H1 (cell line): ENCODE measurements at regions not wholly inside any gene's neighbourhood (a gene's known extent, or its start where the extent isn't known, plus 50 kb on each side); places are given as distances from the start of the nearest gene placed in this dataset.

Experiments used
- CTCF ChIA-PET: fragments of 300-600 bp; sonication (Branson Sonifier 250); formaldehyde crosslinking; loops from one replicate; lab custom pipeline; 2021; ENCODE audit not compliant: partially characterized antibody; lab: Charles Lee
- POLR2A ChIA-PET: fragments of 300-600 bp; sonication (Branson Sonifier 250); formaldehyde crosslinking; loops from one replicate; lab custom pipeline; 2021; ENCODE audit warnings: inconsistent platforms; ENCODE audit not compliant: partially characterized antibody; lab: Charles Lee
- DNase-seq, 2 experiments: peaks; one replicate each; pipeline versions ENCODE4 v3.0.0 to v3.0.0-alpha.2; 2010 to 2022; ENCODE audit warnings: low spot score in 2 of 2, low read depth in 1 of 2, mixed read lengths in 1 of 2
- FAIRE-seq: peaks from 2 replicates; lab custom pipeline; 2011; peaks lifted over from hg19 to GRCh38; lab: Jason Lieb, UNC
- H2AFZ ChIP-seq: 2 replicates; pipeline ENCODE4 v1.8.1; 2012; ENCODE audit warnings: low read length, inconsistent platforms
- H2AK5ac ChIP-seq: 2 replicates; pipeline ENCODE4 v1.6.1; 2013; ENCODE audit warnings: low read depth, low read length
- H2BK120ac ChIP-seq: replicated peaks from 2 replicates; pipeline ENCODE3; 2013; ENCODE audit warnings: low read depth, low read length, inconsistent platforms
- H2BK12ac ChIP-seq: 2 replicates; pipeline ENCODE4 v1.6.1; 2013; ENCODE audit warnings: low read depth, low read length
- H2BK15ac ChIP-seq: 2 replicates; pipeline ENCODE4 v1.6.1; 2013; ENCODE audit warnings: low read length
- H2BK20ac ChIP-seq: 2 replicates; pipeline ENCODE4 v1.6.1; 2013; ENCODE audit warnings: low read length
- H2BK5ac ChIP-seq: 2 replicates; pipeline ENCODE4 v1.6.1; 2013; ENCODE audit warnings: low read depth, low read length
- H3K14ac ChIP-seq: 2 replicates; pipeline ENCODE4 v1.6.1; 2013; ENCODE audit warnings: inconsistent platforms; ENCODE audit not compliant: insufficient read length
- H3K18ac ChIP-seq: 2 replicates; pipeline ENCODE4 v1.6.1; 2013; ENCODE audit warnings: low read length; ENCODE audit errors: extremely low read depth
- H3K23ac ChIP-seq: 2 replicates; pipeline ENCODE4 v1.6.1; 2013; ENCODE audit warnings: inconsistent platforms; ENCODE audit not compliant: insufficient read length
- H3K23me2 ChIP-seq: 2 replicates; pipeline ENCODE4 v1.6.1; 2013; ENCODE audit warnings: low read depth, low read length
- H3K27ac ChIP-seq: 2 replicates; pipeline ENCODE4 v1.6.1; 2011; ENCODE audit warnings: low read depth, low read length, inconsistent platforms
- H3K27me3 ChIP-seq, 4 experiments: replicated peaks in 1 of 4; 1 replicate in 1 of 4; 2 replicates in 3 of 4; pipeline versions ENCODE4 v1.6.1 to v1.8.1; 2011 to 2013; ENCODE audit warnings: low read length in 3 of 4, mild to moderate bottlenecking in 3 of 4, inconsistent platforms in 2 of 4, mixed read lengths in 2 of 4, moderate library complexity in 1 of 4; ENCODE audit not compliant: control insufficient read depth in 3 of 4, insufficient read depth in 3 of 4; ENCODE audit errors: extremely low read depth in 1 of 4
- H3K36me3 ChIP-seq, 4 experiments: 2 replicates each; pipeline versions ENCODE4 v1.6.1 to v1.8.1; 2011 to 2013; ENCODE audit warnings: mild to moderate bottlenecking in 4 of 4, low read length in 3 of 4, moderate library complexity in 2 of 4, control low read depth in 1 of 4, inconsistent platforms in 1 of 4; ENCODE audit not compliant: insufficient read depth in 4 of 4, control insufficient read depth in 2 of 4
- H3K4ac ChIP-seq: replicated peaks from 2 replicates; pipeline ENCODE3; 2013; ENCODE audit warnings: low read length, low read depth, mixed read lengths, inconsistent platforms; ENCODE audit not compliant: insufficient read length
- H3K4me1 ChIP-seq, 4 experiments: replicated peaks in 1 of 4; 1 replicate in 1 of 4; 2 replicates in 3 of 4; pipeline versions ENCODE4 v1.6.1 to v1.8.1; 2011 to 2013; ENCODE audit warnings: low read length in 3 of 4, inconsistent platforms in 2 of 4, mixed read lengths in 1 of 4; ENCODE audit not compliant: insufficient read depth in 4 of 4, control insufficient read depth in 3 of 4
- H3K4me2 ChIP-seq, 2 experiments: 2 replicates each; pipeline versions ENCODE4 v1.6.1 to v1.8.1; 2011 to 2013; ENCODE audit warnings: low read depth in 2 of 2, low read length in 2 of 2, control low read depth in 1 of 2, inconsistent platforms in 1 of 2, mild to moderate bottlenecking in 1 of 2; ENCODE audit not compliant: insufficient read depth in 1 of 2
- H3K4me3 ChIP-seq, 4 experiments: fragments of 200-600, 300-600 bp in 1 of 4; sonication (generic), shearing (Covaris generic), sonication (Bioruptor Twin) in 1 of 4; 2 replicates each; pipeline versions ENCODE4 v1.5.1 to v1.8.1; 2011 to 2016; ENCODE audit warnings: low read length in 4 of 4, low read depth in 3 of 4, control low read depth in 2 of 4, inconsistent platforms in 2 of 4, mild to moderate bottlenecking in 2 of 4, mixed read lengths in 1 of 4, moderate library complexity in 1 of 4; ENCODE audit not compliant: insufficient read depth in 2 of 4; ENCODE audit errors: extremely low read depth in 1 of 4
- H3K56ac ChIP-seq: replicated peaks from 2 replicates; pipeline ENCODE3; 2013; ENCODE audit warnings: low read depth, mild to moderate bottlenecking, mixed read lengths, low read length, inconsistent platforms; ENCODE audit not compliant: insufficient read length
- H3K79me1 ChIP-seq: 2 replicates; pipeline ENCODE4 v1.6.1; 2013; ENCODE audit warnings: low read depth, low read length, control low read depth
- H3K79me2 ChIP-seq, 2 experiments: 2 replicates each; pipeline versions ENCODE4 v1.6.1 to v1.8.1; 2012 to 2013; ENCODE audit warnings: low read length in 2 of 2, mild to moderate bottlenecking in 2 of 2, inconsistent platforms in 1 of 2; ENCODE audit not compliant: insufficient read depth in 2 of 2, control insufficient read depth in 1 of 2
- H3K9ac ChIP-seq, 4 experiments: replicated peaks in 1 of 4; 1 replicate in 1 of 4; 2 replicates in 3 of 4; pipeline versions ENCODE4 v1.6.1 to v1.8.1; 2011 to 2013; ENCODE audit warnings: low read depth in 3 of 4, low read length in 3 of 4, control low read depth in 2 of 4, mild to moderate bottlenecking in 2 of 4, moderate library complexity in 2 of 4, inconsistent platforms in 1 of 4; ENCODE audit errors: extremely low read depth in 1 of 4
- H3K9me3 ChIP-seq, 2 experiments: 2 replicates each; pipeline versions ENCODE4 v1.6.1 to v1.8.1; 2012 to 2013; ENCODE audit warnings: mild to moderate bottlenecking in 2 of 2, moderate library complexity in 2 of 2, control low read depth in 1 of 2, inconsistent platforms in 1 of 2, low read depth in 1 of 2, low read length in 1 of 2, mixed read lengths in 1 of 2; ENCODE audit not compliant: insufficient read depth in 2 of 2
- H4K20me1 ChIP-seq, 2 experiments: replicated peaks in 1 of 2; 2 replicates each; pipeline versions ENCODE3 to v1.8.1; 2011 to 2013; ENCODE audit warnings: inconsistent platforms in 2 of 2, low read length in 2 of 2, mild to moderate bottlenecking in 1 of 2; ENCODE audit not compliant: insufficient read depth in 2 of 2, control insufficient read depth in 1 of 2
- H4K5ac ChIP-seq: 2 replicates; pipeline ENCODE4 v1.6.1; 2013; ENCODE audit warnings: low read length, low read depth, mixed read lengths, inconsistent platforms; ENCODE audit not compliant: insufficient read length
- H4K8ac ChIP-seq: 2 replicates; pipeline ENCODE4 v1.8.0; 2013; ENCODE audit warnings: mild to moderate bottlenecking, moderate library complexity, low read length, inconsistent platforms; ENCODE audit not compliant: insufficient read depth; ENCODE audit errors: extremely low read depth
- H4K91ac ChIP-seq: replicated peaks from 2 replicates; pipeline ENCODE3; 2013; ENCODE audit warnings: low read length, mixed read lengths, inconsistent platforms; ENCODE audit not compliant: insufficient read length
- CBX5 ChIP-seq: fragments of 300-800, 300-1000 bp; sonication (generic); IDR thresholded peaks from 2 replicates; pipeline ENCODE4 v1.7.1; 2016; ENCODE audit warnings: antibody characterized with exemption, low read length, low read depth
- CEBPB ChIP-seq: IDR thresholded peaks from 2 replicates; pipeline ENCODE4 v1.6.1; 2012; ENCODE audit warnings: low read depth, low read length
- CHD2 ChIP-seq: IDR thresholded peaks from 2 replicates; pipeline ENCODE4 v1.6.1; 2012; ENCODE audit warnings: low read length, improper control_type of control experiment
- GTF2F1 ChIP-seq: IDR thresholded peaks from 2 replicates; pipeline ENCODE4 v1.6.1; 2012; ENCODE audit warnings: low read depth, low read length, improper control_type of control experiment, borderline replicate concordance
- JUN ChIP-seq: IDR thresholded peaks from 2 replicates; pipeline ENCODE4 v1.6.1; 2011; ENCODE audit warnings: low read depth, mild to moderate bottlenecking, improper control_type of control experiment, low read length
- KDM4A ChIP-seq: IDR thresholded peaks from one replicate; pipeline ENCODE4 v1.7.1; 2012; ENCODE audit warnings: low read depth, mild to moderate bottlenecking, moderate library complexity, low read length, inconsistent platforms; ENCODE audit not compliant: severe bottlenecking
- PHF8 ChIP-seq: fragments of 200-600 bp; sonication (generic); conservative IDR thresholded peaks from 2 replicates; pipeline ENCODE4 v1.7.1; 2012; ENCODE audit warnings: low read depth, mild to moderate bottlenecking, inconsistent platforms, low read length, moderate library complexity
- POLR2A ChIP-seq, 2 experiments: IDR thresholded peaks; 1 replicate in 1 of 2; 2 replicates in 1 of 2; pipeline ENCODE4 v1.6.1; 2011; ENCODE audit warnings: low read depth in 2 of 2, low read length in 2 of 2, mild to moderate bottlenecking in 2 of 2; ENCODE audit errors: control extremely low read depth in 1 of 2
- POLR2AphosphoS5 ChIP-seq: IDR thresholded peaks from 2 replicates; pipeline ENCODE4 v1.6.1; 2011; ENCODE audit warnings: low read depth, low read length
- RFX5 ChIP-seq: IDR thresholded peaks from 2 replicates; pipeline ENCODE4 v1.6.1; 2011; ENCODE audit warnings: low read depth, low read length, improper control_type of control experiment, borderline replicate concordance
- RNF2 ChIP-seq: fragments of 200-900, 300-1000 bp; sonication (generic); IDR thresholded peaks from 2 replicates; pipeline ENCODE4 v1.7.1; 2016; ENCODE audit warnings: borderline replicate concordance, low read depth, mild to moderate bottlenecking, antibody characterized with exemption, low read length; ENCODE audit not compliant: poor library complexity, severe bottlenecking; ENCODE audit errors: missing control alignments
- SAP30 ChIP-seq: fragments of 300-600 bp; sonication (generic); IDR thresholded peaks from 2 replicates; pipeline ENCODE4 v1.7.1; 2012; ENCODE audit warnings: low read length, moderate library complexity, mild to moderate bottlenecking, inconsistent platforms; ENCODE audit not compliant: insufficient read depth, insufficient replicate concordance
- SRF ChIP-seq: IDR thresholded peaks from 2 replicates; pipeline ENCODE4 v1.6.1; 2011; ENCODE audit warnings: mild to moderate bottlenecking, low read depth, low read length, moderate library complexity
- TAF1 ChIP-seq: IDR thresholded peaks from 2 replicates; pipeline ENCODE4 v1.6.1; 2011; ENCODE audit warnings: mild to moderate bottlenecking, low read depth, low read length
- TCF12 ChIP-seq: IDR thresholded peaks from 2 replicates; pipeline ENCODE4 v1.6.1; 2011; ENCODE audit warnings: low read depth, mild to moderate bottlenecking, low read length
- WGBS, 2 experiments: shearing (Covaris generic) in 1 of 2; methylation state at CpG; one replicate each; pipeline versions ENCODE4 v1.1.6 to v1.1.7; 2013 to 2015; ENCODE audit warnings: low lambda C conversion rate in 2 of 2, mixed read lengths in 2 of 2, inconsistent platforms in 1 of 2, low coverage in 1 of 2, missing lambda C conversion rate in 1 of 2; ENCODE audit not compliant: insufficient replicate concordance in 2 of 2, insufficient coverage in 1 of 2, insufficient read length in 1 of 2; ENCODE audit errors: extremely low coverage in 1 of 2, missing lambda C conversion rate in 1 of 2; 5-methylcytosine and 5-hydroxymethylcytosine counted together

GRCh38 chr6:2404211-2404929 is 159.0 kb upstream of the GMDS start:
- Histone ChIP-seq H3K36me3 (no peaks in the 10 kb centered on the region), H3K27ac (no peak overlapping the region), H3K4me3 (no peak overlapping the region), H3K14ac (no peak overlapping the region), H3K79me1 (no peaks in the 10 kb centered on the region), H2BK20ac (no peak overlapping the region), H3K9ac (no peak overlapping the region), H4K8ac (no peak overlapping the region), H2BK15ac (no peak overlapping the region), H2BK5ac (no peak overlapping the region), H3K4ac (no peak overlapping the region), H2AK5ac (no peak overlapping the region), H3K18ac (no peak overlapping the region), H3K79me2 (no peaks in the 10 kb centered on the region), H3K56ac (no peak overlapping the region), H2BK120ac (no peak overlapping the region), H4K91ac (no peak overlapping the region), H3K4me1 (no peaks in the 10 kb centered on the region), H2AFZ (no peak overlapping the region), H3K23me2 (no peaks in the 10 kb centered on the region), H3K23ac (no peak overlapping the region), H3K4me2 (no peak overlapping the region), H3K9me3 (no peaks in the 10 kb centered on the region; a peak in 1 of 4 replicates), H2BK12ac (no peak overlapping the region), H4K5ac (no peak overlapping the region), H3K27me3 (no peaks in the 10 kb centered on the region), H4K20me1 (no peaks in the 10 kb centered on the region)
- DNase-seq (no peak), FAIRE-seq (no peak)
- CTCF ChIA-PET: interaction anchor here (1.7 kb wide), 2 partner anchors 8 to 808 kb away, joined by 4 to 5 read pairs; no protein-coding TSS in a partner anchor
- POLR2A ChIA-PET: no interaction called here
- 89% methylated on average over 6 of the region's 6 CpGs; no CpG with 5 or more reads in 1 of the 2 experiments for WGBS, 2 experiments
- TF ChIP-seq GTF2F1: no peak
- no peak for TF ChIP-seq KDM4A
- TF ChIP-seq RFX5: no peak
- TF ChIP-seq JUN: no peak
- TF ChIP-seq RNF2: no peak
- no peak for TF ChIP-seq CHD2
- no peak for TF ChIP-seq TCF12
- no peak for TF ChIP-seq TAF1
- no peak for TF ChIP-seq SAP30
- no peak for TF ChIP-seq SRF
- no peak for TF ChIP-seq CBX5
- TF ChIP-seq CEBPB: no peak
- TF ChIP-seq POLR2AphosphoS5: no peak
- no peak for TF ChIP-seq PHF8
- TF ChIP-seq POLR2A (IDR thresholded peaks at IDR 0.05; ENCODE audit: control extremely low read depth in 1 of 2, low read depth in 2 of 2, low read length in 2 of 2): no peak
